HCT116 (cell line): ENCODE measurements at regions not wholly inside any gene's neighbourhood (a gene's known extent, or its start where the extent isn't known, plus 50 kb on each side); places are given as distances from the start of the nearest gene placed in this dataset.

Source experiments
- ATAC-seq: fragments of 200-7000 bp; cut with Tn5 transposase; 2 replicates; pipeline ENCODE4 v1.9.1; 2020; ENCODE audit warnings: mild to moderate bottlenecking, moderate library complexity
- BruUV-seq: library from RNA; stranded (reverse); fragments of 400-500 nt; replicated peaks from 2 replicates; lab custom pipeline; 2021; lab: Mats Ljungman, UMichigan
- CTCF ChIA-PET: fragments of 300-600 bp; sonication (Branson Sonifier 250); formaldehyde crosslinking; loops from one replicate; lab custom pipeline; 2021; ENCODE audit warnings: antibody characterized with exemption; lab: Charles Lee
- POLR2A ChIA-PET: fragments of 300-600, 350-600 bp; sonication (Branson Sonifier 250); formaldehyde crosslinking; loops from one replicate; lab custom pipeline; 2021; ENCODE audit warnings: antibody characterized with exemption; lab: Charles Lee
- RAD21 ChIA-PET, 2 experiments: fragments of 300-600 bp; sonication (Branson Sonifier 250); formaldehyde crosslinking; loops; one replicate each; lab custom pipeline; 2023; ENCODE audit warnings: low total read pairs in 2 of 2; ENCODE audit not compliant: uncharacterized antibody in 2 of 2, unreplicated experiment in 2 of 2, low non-redundant PET in 1 of 2; lab: Charles Lee
- DNase-seq: peaks from one replicate; pipeline ENCODE4 v3.0.0-alpha.2; 2010; ENCODE audit warnings: low read depth, low spot score
- H2AFZ ChIP-seq: fragments of 200-600 bp; shearing (Covaris generic), sonication (generic); 2 replicates; pipeline ENCODE4 v1.6.1; 2017; ENCODE audit warnings: low read depth, mixed run types, mixed read lengths, antibody characterized with exemption, low read length; ENCODE audit not compliant: poor library complexity, severe bottlenecking
- H3K27ac ChIP-seq: 2 replicates; pipeline ENCODE4 v1.5.1; 2012; ENCODE audit warnings: low read depth, low read length
- H3K27me3 ChIP-seq: fragments of 200-600 bp; sonication (generic); 2 replicates; pipeline ENCODE4 v1.6.1; 2016; ENCODE audit warnings: mixed run types, low read length, mixed read lengths; ENCODE audit not compliant: insufficient read depth
- H3K36me3 ChIP-seq, 2 experiments: fragments of 200-500 bp in 1 of 2; fragments of 200-600 bp in 1 of 2; sonication (Bioruptor generic) in 1 of 2; sonication (generic) in 1 of 2; 2 replicates each; pipeline versions ENCODE4 v1.5.1 to v1.6.1; 2014 to 2016; ENCODE audit warnings: low read length in 2 of 2, inconsistent platforms in 1 of 2, mixed read lengths in 1 of 2, mixed run types in 1 of 2; ENCODE audit not compliant: insufficient read depth in 2 of 2, control insufficient read depth in 1 of 2
- H3K4me1 ChIP-seq, 2 experiments: fragments of 200-600 bp in 1 of 2; sonication (generic) in 1 of 2; 2 replicates each; pipeline versions ENCODE4 v1.5.1 to v1.6.1; 2012 to 2017; ENCODE audit warnings: low read length in 2 of 2, inconsistent platforms in 1 of 2, mild to moderate bottlenecking in 1 of 2, mixed read lengths in 1 of 2, mixed run types in 1 of 2, moderate library complexity in 1 of 2; ENCODE audit not compliant: insufficient read depth in 2 of 2, control insufficient read depth in 1 of 2
- H3K4me2 ChIP-seq: fragments of 200-600 bp; sonication (generic); 2 replicates; pipeline ENCODE4 v1.6.1; 2017; ENCODE audit warnings: mixed run types, low read length, mixed read lengths
- H3K4me3 ChIP-seq, 2 experiments: fragments of 200-600 bp in 1 of 2; sonication (generic) in 1 of 2; replicated peaks in 1 of 2; 2 replicates each; pipeline ENCODE4 v1.5.1; 2011 to 2016; ENCODE audit warnings: low read length in 2 of 2, control low read depth in 1 of 2, low read depth in 1 of 2, mild to moderate bottlenecking in 1 of 2, mixed read lengths in 1 of 2, mixed run types in 1 of 2
- H3K79me2 ChIP-seq: fragments of 200-600 bp; sonication (generic); 2 replicates; pipeline ENCODE4 v1.6.1; 2017; ENCODE audit warnings: mild to moderate bottlenecking, mixed run types, low read length, moderate library complexity, mixed read lengths; ENCODE audit not compliant: insufficient read depth
- H3K9ac ChIP-seq: fragments of 200-600 bp; sonication (generic); 2 replicates; pipeline ENCODE4 v1.6.1; 2016; ENCODE audit warnings: low read length, mixed read lengths
- H3K9me2 ChIP-seq: fragments of 200-600 bp; sonication (generic), shearing (Covaris generic); 2 replicates; pipeline ENCODE4 v1.6.1; 2017; ENCODE audit warnings: mixed run types, mild to moderate bottlenecking, moderate library complexity; ENCODE audit not compliant: insufficient read depth
- H3K9me3 ChIP-seq, 2 experiments: fragments of 200-500 bp in 1 of 2; fragments of 200-600 bp in 1 of 2; sonication (Bioruptor generic) in 1 of 2; sonication (generic) in 1 of 2; 2 replicates each; pipeline ENCODE4 v1.6.1; 2014 to 2017; ENCODE audit warnings: low read length in 2 of 2, mixed read lengths in 2 of 2, inconsistent platforms in 1 of 2, low read depth in 1 of 2, mild to moderate bottlenecking in 1 of 2, mixed run types in 1 of 2, moderate library complexity in 1 of 2; ENCODE audit not compliant: control insufficient read depth in 1 of 2, insufficient read depth in 1 of 2
- H4K20me1 ChIP-seq: fragments of 200-600 bp; sonication (generic), shearing (Covaris generic); 2 replicates; pipeline ENCODE4 v1.6.1; 2017; ENCODE audit warnings: mixed run types, mild to moderate bottlenecking, moderate library complexity; ENCODE audit not compliant: insufficient read depth
- CTCF ChIP-seq, 3 experiments: fragments of 200-600 bp in 1 of 3; sonication (generic) in 1 of 3; IDR thresholded peaks in 2 of 3; conservative IDR thresholded peaks in 1 of 3; 2 replicates each; pipeline ENCODE4 v1.5.1; 2012 to 2017; ENCODE audit warnings: low read depth in 2 of 3, low read length in 2 of 3, antibody characterized with exemption in 1 of 3, borderline replicate concordance in 1 of 3, control low read depth in 1 of 3, mild to moderate bottlenecking in 1 of 3, mixed read lengths in 1 of 3, mixed run types in 1 of 3, moderate library complexity in 1 of 3; ENCODE audit not compliant: insufficient read depth in 1 of 3
- EZH2phosphoT487 ChIP-seq: fragments of 200-600 bp; IDR thresholded peaks from 2 replicates; pipeline ENCODE4 v1.6.1; 2018; ENCODE audit warnings: antibody characterized with exemption, borderline replicate concordance
- JUND ChIP-seq: IDR thresholded peaks from 2 replicates; pipeline ENCODE4 v1.6.1; 2012
- POLR2A ChIP-seq: IDR thresholded peaks from 2 replicates; pipeline ENCODE4 v1.7.0; 2011; ENCODE audit warnings: borderline replicate concordance; ENCODE audit not compliant: insufficient read depth, insufficient read length; ENCODE audit errors: extremely low read depth
- POLR2AphosphoS5 ChIP-seq: IDR thresholded peaks from 2 replicates; pipeline ENCODE4 v1.6.1; 2011; ENCODE audit warnings: mild to moderate bottlenecking, low read depth, low read length, moderate library complexity
- REST ChIP-seq: IDR thresholded peaks from 2 replicates; pipeline ENCODE4 v1.6.1; 2012; ENCODE audit warnings: low read depth
- SIN3A ChIP-seq: IDR thresholded peaks from 2 replicates; pipeline ENCODE4 v1.6.1; 2012; ENCODE audit warnings: low read depth
- intact Hi-C: fragments of 100-400 bp; cut with micrococcal nuclease; formaldehyde crosslinking; loops from 2 replicates; pipeline ENCODE4 v1.10.0; 2022

DNA sequence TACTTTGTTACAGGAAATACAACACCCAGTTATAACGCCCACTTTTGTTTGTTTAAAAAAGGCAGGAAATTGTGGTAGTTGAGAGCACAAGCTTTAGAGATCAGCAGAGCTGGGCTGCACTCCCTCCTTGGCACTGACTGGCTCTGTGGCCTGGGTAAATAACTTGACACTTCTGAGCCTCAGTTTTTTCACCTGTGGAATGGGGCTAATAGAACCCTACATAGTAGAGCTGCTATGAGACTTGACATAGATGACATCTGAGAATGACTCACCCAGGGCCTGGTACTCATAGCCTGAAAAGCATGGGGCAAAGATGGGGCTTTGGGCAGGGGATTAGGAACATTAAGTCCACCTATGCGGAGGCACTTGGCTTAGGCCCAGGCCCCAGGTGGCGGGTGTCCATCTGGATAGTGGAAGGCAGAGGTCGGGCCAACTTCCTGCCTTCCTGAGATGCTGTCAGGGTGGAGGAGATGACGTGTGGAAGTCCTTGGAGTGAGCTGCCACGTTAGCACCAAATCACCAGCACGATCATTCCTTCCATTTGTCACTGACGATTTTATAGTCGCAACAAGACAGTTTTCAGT, 159.1 kb downstream of the KATNAL1 start:
- Histone ChIP-seq H3K79me2 (no peaks in the 10 kb centered on the region), H2AFZ (no peak overlapping the region), H3K27me3 (no peaks in the 10 kb centered on the region), H3K4me1 (peaks cover 4 to 8% of the 10 kb centered on the region in 2 experiments), H3K9me3 (peaks cover 0 to 3% of the 10 kb centered on the region in 2 experiments; a peak in 1 of 4 replicates), H3K9me2 (no peaks in the 10 kb centered on the region), H3K36me3 (no peaks in the 10 kb centered on the region), H3K4me2 (no peak overlapping the region), H3K4me3 (no peak overlapping the region), H4K20me1 (no peaks in the 10 kb centered on the region), H3K27ac (no peak overlapping the region), H3K9ac (no peak overlapping the region)
- POLR2A ChIA-PET: no interaction called here
- intact Hi-C loops: no loop called here
- ATAC-seq: no peak
- BruUV-seq: no TSS peak
- CTCF ChIA-PET: no interaction called here
- DNase-seq: no peak
- RAD21 ChIA-PET: no interaction called here
- no peak for TF ChIP-seq SIN3A
- TF ChIP-seq JUND: no peak
- TF ChIP-seq CTCF (IDR thresholded peaks at IDR 0.05 in 2 of 3, conservative IDR thresholded peaks at IDR 0.05 in 1 of 3; ENCODE audit: borderline replicate concordance in 1 of 3, insufficient read depth in 1 of 3, low read depth in 2 of 3, low read length in 2 of 3): no peak
- no peak for TF ChIP-seq POLR2A
- TF ChIP-seq EZH2phosphoT487: no peak
- no peak for TF ChIP-seq POLR2AphosphoS5
- no peak for TF ChIP-seq REST
